WTC11 (cell line): ENCODE measurements at regions not wholly inside any gene's neighbourhood (a gene's known extent, or its start where the extent isn't known, plus 50 kb on each side); places are given as distances from the start of the nearest gene placed in this dataset.
"Not testable (repeated sequence)": the region's sequence is repeated elsewhere in the genome, so short reads cannot be mapped to it uniquely, and the experiment has no call there.

Experiments
- ATAC-seq: fragments of 200-7000 bp; cut with Tn5 transposase; 2 replicates; pipeline ENCODE4 v1.10.0; 2021; ENCODE audit warnings: mild to moderate bottlenecking, moderate library complexity
- CTCF ChIA-PET: fragments of 300-600 bp; sonication (Branson Sonifier 250); formaldehyde crosslinking; loops from one replicate; lab custom pipeline; 2021; ENCODE audit warnings: antibody characterized with exemption; lab: Charles Lee
- POLR2A ChIA-PET: fragments of 350-600 bp; sonication (Branson Sonifier 250); formaldehyde crosslinking; loops from one replicate; lab custom pipeline; 2021; ENCODE audit warnings: antibody characterized with exemption; lab: Charles Lee
- DNase-seq: peaks from one replicate; pipeline ENCODE4 v3.0.0; 2021; ENCODE audit warnings: low spot score
- H3K27ac Mint-ChIP-seq: 2 replicates; pipeline ENCODE4 v1.8.0; 2021; ENCODE audit warnings: mixed read lengths
- H3K27me3 Mint-ChIP-seq: 2 replicates; pipeline ENCODE4 v1.8.0; 2021; ENCODE audit warnings: low read depth, mild to moderate bottlenecking, moderate library complexity, mixed read lengths
- H3K36me3 Mint-ChIP-seq: 2 replicates; pipeline ENCODE4 v1.8.0; 2021; ENCODE audit warnings: mixed read lengths
- H3K4me1 Mint-ChIP-seq: 2 replicates; pipeline ENCODE4 v1.8.0; 2022; ENCODE audit warnings: mixed read lengths
- H3K4me3 Mint-ChIP-seq: 2 replicates; pipeline ENCODE4 v1.8.0; 2021; ENCODE audit warnings: mild to moderate bottlenecking, moderate library complexity, mixed read lengths
- H3K9me3 Mint-ChIP-seq: 2 replicates; pipeline ENCODE4 v1.8.0; 2021; ENCODE audit warnings: mixed read lengths
- ATF1 ChIP-seq: sonication (generic); formaldehyde crosslinking; IDR thresholded peaks from 2 replicates; pipeline ENCODE4 v1.8.1; 2023; ENCODE audit warnings: mild to moderate bottlenecking, moderate library complexity, missing genetic modification reagents
- ATF2 ChIP-seq: sonication (generic); formaldehyde crosslinking; IDR thresholded peaks from 2 replicates; pipeline ENCODE4 v1.8.1; 2022; ENCODE audit warnings: low read depth, missing genetic modification reagents, borderline replicate concordance
- E2F1 ChIP-seq: sonication (generic); formaldehyde crosslinking; IDR thresholded peaks from 2 replicates; pipeline ENCODE4 v1.8.0; 2022; ENCODE audit warnings: mild to moderate bottlenecking, missing genetic modification reagents
- ERG ChIP-seq: fragments of 250-450 bp; sonication (Bioruptor Pico); IDR thresholded peaks from 2 replicates; pipeline ENCODE4 v1.8.0; 2021; ENCODE audit warnings: mild to moderate bottlenecking
- HMGXB4 ChIP-seq: sonication (generic); formaldehyde crosslinking; IDR thresholded peaks from 2 replicates; pipeline ENCODE4 v1.8.1; 2023; ENCODE audit warnings: mild to moderate bottlenecking, moderate library complexity, missing genetic modification reagents
- PRRX2 ChIP-seq: fragments of 250-450 bp; sonication (Bioruptor Pico); IDR thresholded peaks from 2 replicates; pipeline ENCODE4 v1.8.0; 2021; ENCODE audit warnings: mild to moderate bottlenecking
- RELA ChIP-seq: sonication (generic); formaldehyde crosslinking; IDR thresholded peaks from 2 replicates; pipeline ENCODE4 v1.8.1; 2022; ENCODE audit warnings: missing genetic modification reagents, mild to moderate bottlenecking, borderline replicate concordance
- SMAD4 ChIP-seq: sonication (generic); formaldehyde crosslinking; IDR thresholded peaks from 2 replicates; pipeline ENCODE4 v1.8.0; 2022; ENCODE audit warnings: mild to moderate bottlenecking, missing genetic modification reagents
- SP1 ChIP-seq: sonication (generic); formaldehyde crosslinking; conservative IDR thresholded peaks from 2 replicates; pipeline ENCODE4 v1.8.1; 2022; ENCODE audit warnings: missing genetic modification reagents
- ZNF219 ChIP-seq: sonication (generic); formaldehyde crosslinking; IDR thresholded peaks from 2 replicates; pipeline ENCODE4 v1.8.0; 2023; ENCODE audit warnings: missing genetic modification reagents, mild to moderate bottlenecking, borderline replicate concordance
- ZNF232 ChIP-seq: sonication (generic); formaldehyde crosslinking; IDR thresholded peaks from 2 replicates; pipeline ENCODE4 v1.8.0; 2022; ENCODE audit warnings: mild to moderate bottlenecking, missing genetic modification reagents
- ZNF263 ChIP-seq: sonication (generic); formaldehyde crosslinking; IDR thresholded peaks from 2 replicates; pipeline ENCODE4 v1.8.1; 2022; ENCODE audit warnings: low read depth, mild to moderate bottlenecking, moderate library complexity, missing genetic modification reagents
- ZNF317 ChIP-seq: sonication (generic); formaldehyde crosslinking; IDR thresholded peaks from 2 replicates; pipeline ENCODE4 v1.8.1; 2023; ENCODE audit warnings: low read depth, mild to moderate bottlenecking, moderate library complexity, missing genetic modification reagents, borderline replicate concordance
- ZNF425 ChIP-seq: fragments of 250-450 bp; sonication (Bioruptor Pico); conservative IDR thresholded peaks from 2 replicates; pipeline ENCODE4 v1.9.0; 2021; ENCODE audit warnings: mild to moderate bottlenecking
- ZNF512 ChIP-seq: sonication (generic); formaldehyde crosslinking; IDR thresholded peaks from 2 replicates; pipeline ENCODE4 v1.8.1; 2022; ENCODE audit warnings: missing genetic modification reagents, borderline replicate concordance
- TF ChIP-seq, protein P1 (sequence below): sonication (generic); formaldehyde crosslinking; IDR thresholded peaks from 2 replicates; pipeline ENCODE4 v1.8.1; 2022; ENCODE audit warnings: mild to moderate bottlenecking, moderate library complexity, missing genetic modification reagents
- TF ChIP-seq, protein P2 (sequence below): sonication (generic); formaldehyde crosslinking; IDR thresholded peaks from 2 replicates; pipeline ENCODE4 v1.8.0; 2022; ENCODE audit warnings: mild to moderate bottlenecking, missing genetic modification reagents
- TF ChIP-seq, protein P3 (sequence below): sonication (generic); formaldehyde crosslinking; IDR thresholded peaks from 2 replicates; pipeline ENCODE4 v1.8.1; 2023; ENCODE audit warnings: mild to moderate bottlenecking, missing genetic modification reagents, moderate library complexity

GRCh38 chr15:85282504-85283115 lies 97.8 kb upstream of the AKAP13 start (continued):
- no peak for TF ChIP-seq RELA

DNA sequence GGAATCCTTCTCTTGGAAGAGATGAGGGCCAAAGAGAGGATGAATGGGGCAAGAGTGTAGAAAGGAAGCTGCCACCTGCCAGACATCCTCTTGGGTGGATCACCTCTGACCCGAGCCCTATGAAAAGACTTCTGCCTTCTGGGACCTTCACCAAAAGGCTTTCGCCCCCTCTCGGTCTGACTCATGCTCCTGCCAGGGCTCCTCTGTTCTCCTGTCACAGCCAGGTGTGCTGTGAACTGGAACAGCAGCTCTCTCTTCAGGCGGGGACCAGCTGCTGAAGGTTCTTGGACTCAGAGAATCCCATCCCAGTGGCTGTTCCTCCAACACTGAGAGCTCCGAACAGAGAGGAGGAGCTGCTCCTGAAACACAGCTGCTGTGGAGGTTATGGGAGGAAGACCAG lies 96.6 kb upstream of the AKAP13 start:
- H3K27me3 Mint-ChIP-seq, H3K4me3 Mint-ChIP-seq, H3K9me3 Mint-ChIP-seq, POLR2A ChIA-PET, H3K27ac Mint-ChIP-seq, H3K36me3 Mint-ChIP-seq, H3K4me1 Mint-ChIP-seq, CTCF ChIA-PET, DNase-seq: not testable (repeated sequence)
- ATAC-seq: peak; percentile 89

DNA sequence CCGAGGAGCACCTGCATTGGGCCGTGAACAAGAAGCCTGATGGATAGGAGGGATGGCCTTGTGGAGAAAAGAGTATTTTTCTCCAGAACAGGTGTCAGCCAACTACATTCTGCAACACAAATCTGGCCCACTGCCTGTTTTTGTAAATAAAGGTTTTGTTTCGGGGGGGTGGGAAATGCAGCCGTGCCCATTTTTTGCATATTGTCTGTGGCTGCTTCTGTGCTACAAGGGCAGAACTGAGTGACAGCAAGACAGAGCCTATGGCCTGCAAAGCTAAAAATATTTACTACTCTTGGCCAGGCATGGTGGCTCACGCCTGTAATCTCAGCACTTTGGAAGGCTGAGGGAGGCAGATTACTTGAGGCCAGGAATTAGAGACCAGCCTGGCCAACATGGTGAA lies 95.9 kb upstream of the AKAP13 start:
- Mint-ChIP-seq H3K36me3 (no peaks in the 10 kb centered on the region), H3K4me3 (no peak overlapping the region), H3K27me3 (peaks cover 4% of the 10 kb centered on the region; the same call in 1 of the 2 replicates), H3K27ac (no peak overlapping the region)
- CTCF ChIA-PET: no interaction called here
- TF ChIP-seq ZNF219: no peak
- no peak for TF ChIP-seq ZNF512
- no peak for TF ChIP-seq ZNF317 (CRISPR knock-in tag)
- TF ChIP-seq, protein P1, sequence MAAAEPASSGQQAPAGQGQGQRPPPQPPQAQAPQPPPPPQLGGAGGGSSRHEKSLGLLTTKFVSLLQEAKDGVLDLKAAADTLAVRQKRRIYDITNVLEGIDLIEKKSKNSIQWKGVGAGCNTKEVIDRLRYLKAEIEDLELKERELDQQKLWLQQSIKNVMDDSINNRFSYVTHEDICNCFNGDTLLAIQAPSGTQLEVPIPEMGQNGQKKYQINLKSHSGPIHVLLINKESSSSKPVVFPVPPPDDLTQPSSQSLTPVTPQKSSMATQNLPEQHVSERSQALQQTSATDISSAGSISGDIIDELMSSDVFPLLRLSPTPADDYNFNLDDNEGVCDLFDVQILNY (CRISPR knock-in tag): no peak
- TF ChIP-seq ATF1 (CRISPR knock-in tag): no peak
- TF ChIP-seq SP1 (CRISPR knock-in tag): no peak
- TF ChIP-seq, protein P2, sequence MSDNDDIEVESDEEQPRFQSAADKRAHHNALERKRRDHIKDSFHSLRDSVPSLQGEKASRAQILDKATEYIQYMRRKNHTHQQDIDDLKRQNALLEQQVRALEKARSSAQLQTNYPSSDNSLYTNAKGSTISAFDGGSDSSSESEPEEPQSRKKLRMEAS (CRISPR knock-in tag): no peak
- no peak for TF ChIP-seq ZNF425 (CRISPR knock-in tag)
- TF ChIP-seq, protein P3, sequence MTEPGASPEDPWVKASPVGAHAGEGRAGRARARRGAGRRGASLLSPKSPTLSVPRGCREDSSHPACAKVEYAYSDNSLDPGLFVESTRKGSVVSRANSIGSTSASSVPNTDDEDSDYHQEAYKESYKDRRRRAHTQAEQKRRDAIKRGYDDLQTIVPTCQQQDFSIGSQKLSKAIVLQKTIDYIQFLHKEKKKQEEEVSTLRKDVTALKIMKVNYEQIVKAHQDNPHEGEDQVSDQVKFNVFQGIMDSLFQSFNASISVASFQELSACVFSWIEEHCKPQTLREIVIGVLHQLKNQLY (CRISPR knock-in tag): no peak
- no peak for TF ChIP-seq HMGXB4 (CRISPR knock-in tag)
- TF ChIP-seq ZNF232 (CRISPR knock-in tag): no peak
- TF ChIP-seq ERG (CRISPR knock-in tag): no peak
- TF ChIP-seq ATF2 (CRISPR knock-in tag): no peak
- TF ChIP-seq E2F1: no peak
- no peak for TF ChIP-seq SMAD4
- TF ChIP-seq PRRX2 (CRISPR knock-in tag): no peak
- TF ChIP-seq ZNF263: no peak
- TF ChIP-seq, all 79 proteins: peak for 0
- Mint-ChIP-seq H3K4me1 (no peaks in the 10 kb centered on the region), H3K9me3 (no peaks in the 10 kb centered on the region)
- DNase-seq (no peak), ATAC-seq (no peak)
- POLR2A ChIA-PET: no interaction called here
